ENCODE measurements at regions not wholly inside any gene's neighbourhood (a gene's known extent, or its start where the extent isn't known, plus 50 kb on each side); places are given as distances from the start of the nearest gene placed in this dataset.

DNA sequence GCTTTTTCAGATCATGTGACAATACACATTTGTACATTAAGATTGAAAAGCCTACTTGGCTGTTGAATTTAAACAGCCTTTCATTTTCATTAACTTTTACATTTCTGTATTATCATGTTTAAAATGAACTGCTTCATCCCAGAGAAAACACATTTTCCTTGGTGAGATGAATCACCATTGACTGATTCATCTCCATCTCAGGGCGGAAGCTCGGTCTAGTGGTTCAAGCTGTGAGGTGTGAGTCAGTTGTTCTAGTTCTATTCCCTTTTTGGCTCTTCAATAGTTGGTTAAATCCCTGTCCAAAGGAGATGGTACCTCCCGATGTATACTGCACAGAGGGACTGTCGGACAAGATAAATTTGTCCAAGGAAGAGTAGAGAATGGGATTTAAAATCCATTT lies 189.7 kb downstream of the ADCYAP1 start:
- TF ChIP-seq, protein P1, sequence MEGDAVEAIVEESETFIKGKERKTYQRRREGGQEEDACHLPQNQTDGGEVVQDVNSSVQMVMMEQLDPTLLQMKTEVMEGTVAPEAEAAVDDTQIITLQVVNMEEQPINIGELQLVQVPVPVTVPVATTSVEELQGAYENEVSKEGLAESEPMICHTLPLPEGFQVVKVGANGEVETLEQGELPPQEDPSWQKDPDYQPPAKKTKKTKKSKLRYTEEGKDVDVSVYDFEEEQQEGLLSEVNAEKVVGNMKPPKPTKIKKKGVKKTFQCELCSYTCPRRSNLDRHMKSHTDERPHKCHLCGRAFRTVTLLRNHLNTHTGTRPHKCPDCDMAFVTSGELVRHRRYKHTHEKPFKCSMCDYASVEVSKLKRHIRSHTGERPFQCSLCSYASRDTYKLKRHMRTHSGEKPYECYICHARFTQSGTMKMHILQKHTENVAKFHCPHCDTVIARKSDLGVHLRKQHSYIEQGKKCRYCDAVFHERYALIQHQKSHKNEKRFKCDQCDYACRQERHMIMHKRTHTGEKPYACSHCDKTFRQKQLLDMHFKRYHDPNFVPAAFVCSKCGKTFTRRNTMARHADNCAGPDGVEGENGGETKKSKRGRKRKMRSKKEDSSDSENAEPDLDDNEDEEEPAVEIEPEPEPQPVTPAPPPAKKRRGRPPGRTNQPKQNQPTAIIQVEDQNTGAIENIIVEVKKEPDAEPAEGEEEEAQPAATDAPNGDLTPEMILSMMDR (IDR thresholded peaks at IDR 0.05): no peak
- TF ChIP-seq POLR2AphosphoS5 (IDR thresholded peaks at IDR 0.05; ENCODE audit: insufficient read depth in 1 of 2, low read depth in 1 of 2) (no peak), POLR2A (IDR thresholded peaks at IDR 0.05) (no peak)
